Endothelial cell of umbilical vein (primary cell): ENCODE measurements at regions not wholly inside any gene's neighbourhood (a gene's known extent, or its start where the extent isn't known, plus 50 kb on each side); places are given as distances from the start of the nearest gene placed in this dataset.

Experiments used
- EZH2 ChIP-seq: IDR thresholded peaks from 2 replicates; pipeline ENCODE4 v1.6.1; 2012; ENCODE audit warnings: borderline replicate concordance, low read depth, mild to moderate bottlenecking, moderate library complexity, low read length, inconsistent platforms; ENCODE audit not compliant: severe bottlenecking
- TF ChIP-seq, protein P1 (sequence below), 2 donors: IDR thresholded peaks; 1 replicate in 1 of 2; 2 replicates in 1 of 2; pipeline ENCODE4 v1.5.1; 2011; ENCODE audit warnings: low read length in 2 of 2, mild to moderate bottlenecking in 2 of 2, moderate library complexity in 2 of 2, control low read depth in 1 of 2, inconsistent platforms in 1 of 2, low read depth in 1 of 2; ENCODE audit not compliant: insufficient read depth in 1 of 2; ENCODE audit errors: extremely low read depth in 1 of 2

DNA sequence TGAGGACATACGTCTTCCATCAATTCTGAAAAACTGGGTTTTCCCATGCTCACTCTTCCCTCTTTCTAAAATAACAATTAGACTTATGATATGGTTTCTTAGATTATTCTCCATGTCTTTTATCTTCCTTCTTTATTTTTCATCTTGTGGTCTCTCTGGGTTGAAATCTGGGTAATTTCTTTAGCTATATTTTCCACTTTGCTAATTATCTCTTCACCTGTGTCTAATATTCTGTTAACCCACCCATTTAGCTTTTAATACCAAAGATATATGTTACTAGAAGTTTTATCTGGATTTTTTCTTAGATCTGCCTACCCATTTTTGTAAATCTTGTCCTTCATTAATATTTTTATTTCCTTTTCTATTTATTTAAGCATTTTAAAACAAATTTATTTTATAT lies 121.8 kb downstream of the TENT5A start:
- TF ChIP-seq, protein P1, sequence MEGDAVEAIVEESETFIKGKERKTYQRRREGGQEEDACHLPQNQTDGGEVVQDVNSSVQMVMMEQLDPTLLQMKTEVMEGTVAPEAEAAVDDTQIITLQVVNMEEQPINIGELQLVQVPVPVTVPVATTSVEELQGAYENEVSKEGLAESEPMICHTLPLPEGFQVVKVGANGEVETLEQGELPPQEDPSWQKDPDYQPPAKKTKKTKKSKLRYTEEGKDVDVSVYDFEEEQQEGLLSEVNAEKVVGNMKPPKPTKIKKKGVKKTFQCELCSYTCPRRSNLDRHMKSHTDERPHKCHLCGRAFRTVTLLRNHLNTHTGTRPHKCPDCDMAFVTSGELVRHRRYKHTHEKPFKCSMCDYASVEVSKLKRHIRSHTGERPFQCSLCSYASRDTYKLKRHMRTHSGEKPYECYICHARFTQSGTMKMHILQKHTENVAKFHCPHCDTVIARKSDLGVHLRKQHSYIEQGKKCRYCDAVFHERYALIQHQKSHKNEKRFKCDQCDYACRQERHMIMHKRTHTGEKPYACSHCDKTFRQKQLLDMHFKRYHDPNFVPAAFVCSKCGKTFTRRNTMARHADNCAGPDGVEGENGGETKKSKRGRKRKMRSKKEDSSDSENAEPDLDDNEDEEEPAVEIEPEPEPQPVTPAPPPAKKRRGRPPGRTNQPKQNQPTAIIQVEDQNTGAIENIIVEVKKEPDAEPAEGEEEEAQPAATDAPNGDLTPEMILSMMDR (IDR thresholded peaks at IDR 0.05; ENCODE audit: extremely low read depth in 1 of 2, insufficient read depth in 1 of 2, low read depth in 1 of 2, low read length in 2 of 2), result no peak
- TF ChIP-seq EZH2, result no peak
